ENCODE measurements at regions not wholly inside any gene's neighbourhood (a gene's known extent, or its start where the extent isn't known, plus 50 kb on each side); places are given as distances from the start of the nearest gene placed in this dataset.

GRCh38 chr14:34023824-34024767 lies 73.2 kb upstream of the EGLN3 start:
- DNase-seq (ENCODE audit: low read depth, low spot score) = no peak

GRCh38 chr14:34021096-34021495 lies 70.2 kb upstream of the EGLN3 start:
- no peak for DNase-seq (ENCODE audit: low read depth, low spot score)

GRCh38 chr14:34020014-34020413 lies 69.1 kb upstream of the EGLN3 start:
- DNase-seq (ENCODE audit: low read depth, low spot score) = no peak

GRCh38 chr14:34018564-34019244 lies 67.8 kb upstream of the EGLN3 start:
- no peak for DNase-seq (ENCODE audit: low read depth, low spot score)

- no peak for DNase-seq (ENCODE audit: low read depth, low spot score)
Measured at GRCh38 chr14:34018125-34018524, 67.3 kb upstream of the EGLN3 start.

GRCh38 chr14:34015383-34015782 lies 64.5 kb upstream of the EGLN3 start:
- DNase-seq (ENCODE audit: low read depth, low spot score) = no peak

GRCh38 chr14:34014936-34015335 lies 64.1 kb upstream of the EGLN3 start:
- DNase-seq (ENCODE audit: low read depth, low spot score) = no peak

- DNase-seq (ENCODE audit: low read depth, low spot score) = no peak
Measured at GRCh38 chr14:34013721-34014060, 62.8 kb upstream of the EGLN3 start.

GRCh38 chr14:34012978-34013720 lies 62.3 kb upstream of the EGLN3 start:
- DNase-seq (ENCODE audit: low read depth, low spot score) = no peak

GRCh38 chr14:34012369-34012768 lies 61.5 kb upstream of the EGLN3 start:
- DNase-seq (ENCODE audit: low read depth, low spot score) = no peak

- DNase-seq (ENCODE audit: low read depth, low spot score) = no peak
Measured at GRCh38 chr14:34009956-34010355, 59.1 kb upstream of the EGLN3 start.

- no peak for DNase-seq (ENCODE audit: low read depth, low spot score)
Measured at GRCh38 chr14:34007902-34008301, 57.0 kb upstream of the EGLN3 start.

- DNase-seq (ENCODE audit: low read depth, low spot score) = no peak
Measured at GRCh38 chr14:34005901-34006300, 55.0 kb upstream of the EGLN3 start.

- no peak for DNase-seq (ENCODE audit: low read depth, low spot score)
Measured at GRCh38 chr14:34004881-34005280, 54.0 kb upstream of the EGLN3 start.

GRCh38 chr14:34003691-34004090 lies 52.8 kb upstream of the EGLN3 start:
- no peak for DNase-seq (ENCODE audit: low read depth, low spot score)

- DNase-seq (ENCODE audit: low read depth, low spot score) = no peak
Measured at GRCh38 chr14:34003082-34003668, 52.3 kb upstream of the EGLN3 start.
